ENCODE measurements at regions not wholly inside any gene's neighbourhood (a gene's known extent, or its start where the extent isn't known, plus 50 kb on each side); places are given as distances from the start of the nearest gene placed in this dataset.
"Not testable (repeated sequence)": the region's sequence is repeated elsewhere in the genome, so short reads cannot be mapped to it uniquely, and the experiment has no call there.

- H3K9me3 ChIP-seq, result no peaks in the 10 kb centered on the region
- WGBS (ENCODE audit: insufficient coverage, low coverage, low lambda C conversion rate, missing lambda C conversion rate), result 94% methylated on average over 2 of the region's 2 CpGs
- no peaks in the 10 kb centered on the region for H3K4me1 ChIP-seq
- H3K36me3 ChIP-seq, result no peaks in the 10 kb centered on the region
- H3K27me3 ChIP-seq, result no peaks in the 10 kb centered on the region
- ATAC-seq (no peak), DNase-seq (no peak)
- TF ChIP-seq CTCF (IDR thresholded peaks at IDR 0.05) (no peak), POLR2A (IDR thresholded peaks at IDR 0.05) (no peak)
- intact Hi-C loops (cut with DNase I), result no loop called here
- no peak overlapping the region for H3K4me3 ChIP-seq
- H3K27ac ChIP-seq, result no peak overlapping the region
Observed at GRCh38 chr12:125351788-125352187, 286.6 kb downstream of the AACS start.

- DNase-seq; H3K36me3 ChIP-seq; H3K4me1 ChIP-seq; ATAC-seq; H3K4me3 ChIP-seq; H3K27me3 ChIP-seq; H3K27ac ChIP-seq; intact Hi-C loops (cut with DNase I); H3K9me3 ChIP-seq: not testable (repeated sequence)
Observed at GRCh38 chr12:125353002-125353401, 287.8 kb downstream of the AACS start.

GRCh38 chr12:125353871-125354270 is 288.6 kb downstream of the AACS start:
- no peak for ATAC-seq
- Histone ChIP-seq H3K36me3 (no peaks in the 10 kb centered on the region), H3K9me3 (no peaks in the 10 kb centered on the region), H3K27me3 (no peaks in the 10 kb centered on the region), H3K27ac (no peak overlapping the region), H3K4me3 (no peak overlapping the region), H3K4me1 (no peaks in the 10 kb centered on the region)
- 90% methylated on average over 2 of the region's 2 CpGs for WGBS (ENCODE audit: insufficient coverage, low coverage, low lambda C conversion rate, missing lambda C conversion rate)
- no peak for DNase-seq
- intact Hi-C loops (cut with DNase I), result no loop called here
- no peak for TF ChIP-seq CTCF (IDR thresholded peaks at IDR 0.05)
- TF ChIP-seq POLR2A (IDR thresholded peaks at IDR 0.05), result no peak

- no peaks in the 10 kb centered on the region for H3K9me3 ChIP-seq
- intact Hi-C loops (cut with DNase I), result no loop called here
- no peak for TF ChIP-seq CTCF (IDR thresholded peaks at IDR 0.05)
- TF ChIP-seq POLR2A (IDR thresholded peaks at IDR 0.05), result no peak
- ATAC-seq, result no peak
- no peaks in the 10 kb centered on the region for H3K27me3 ChIP-seq
- DNase-seq, result no peak
- H3K27ac ChIP-seq, result no peak overlapping the region
- no peak overlapping the region for H3K4me3 ChIP-seq
- WGBS (ENCODE audit: insufficient coverage, low coverage, low lambda C conversion rate, missing lambda C conversion rate), result 68% methylated on average over 7 of the region's 7 CpGs
- H3K4me1 ChIP-seq, result no peaks in the 10 kb centered on the region
- H3K36me3 ChIP-seq, result no peaks in the 10 kb centered on the region
Observed at GRCh38 chr12:125355614-125356013, 290.4 kb downstream of the AACS start.

- ATAC-seq, result no peak
- Histone ChIP-seq H3K27ac (no peak overlapping the region), H3K27me3 (no peaks in the 10 kb centered on the region), H3K4me1 (no peaks in the 10 kb centered on the region), H3K9me3 (no peaks in the 10 kb centered on the region), H3K36me3 (no peaks in the 10 kb centered on the region), H3K4me3 (no peak overlapping the region)
- intact Hi-C loops (cut with DNase I), result no loop called here
- WGBS (ENCODE audit: insufficient coverage, low coverage, low lambda C conversion rate, missing lambda C conversion rate), result 38% methylated on average over 3 of the region's 4 CpGs
- TF ChIP-seq POLR2A (IDR thresholded peaks at IDR 0.05) (no peak), CTCF (IDR thresholded peaks at IDR 0.05) (no peak)
- no peak for DNase-seq
Observed at GRCh38 chr12:125356111-125356510, 290.9 kb downstream of the AACS start.
